ENCODE measurements at regions not wholly inside any gene's neighbourhood (a gene's known extent, or its start where the extent isn't known, plus 50 kb on each side); places are given as distances from the start of the nearest gene placed in this dataset.

DNA sequence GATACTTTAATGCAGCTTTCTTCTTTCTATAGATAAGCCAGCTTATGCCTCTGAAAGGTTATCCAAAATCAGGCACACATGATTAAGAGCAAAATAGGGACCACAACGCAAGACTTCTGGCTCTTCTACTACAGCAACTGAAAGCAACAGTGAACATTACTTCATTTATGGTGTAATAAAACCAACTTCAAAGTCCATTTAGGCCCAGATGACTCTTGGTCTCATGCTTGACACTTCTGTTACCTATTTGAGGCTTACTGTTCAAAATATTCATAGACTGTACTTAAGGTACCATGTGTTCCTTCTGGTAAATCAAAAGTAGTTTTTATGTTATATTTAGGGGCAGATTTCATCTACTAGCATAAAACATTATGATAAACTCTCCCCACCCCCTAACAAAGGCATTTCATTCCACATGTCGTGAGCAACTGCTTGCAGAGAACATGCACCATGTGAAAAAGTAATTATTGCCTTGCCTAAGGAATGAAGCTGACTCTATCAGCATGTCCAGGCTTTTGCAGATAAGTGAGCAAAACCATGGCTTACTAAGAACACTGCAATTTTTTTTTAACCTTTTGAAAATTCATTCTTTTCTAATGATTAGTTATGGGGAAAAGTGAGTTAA, 154.9 kb upstream of the ITGB1 start:
- TF ChIP-seq FOXK2 (IDR thresholded peaks at IDR 0.05): no peak
- TF ChIP-seq CTBP1 (IDR thresholded peaks at IDR 0.05; ENCODE audit: borderline replicate concordance): no peak
- no peak for TF ChIP-seq TARDBP (IDR thresholded peaks at IDR 0.05)
- TF ChIP-seq FOXM1 (IDR thresholded peaks at IDR 0.05; ENCODE audit: borderline replicate concordance): no peak
- TF ChIP-seq ZNF384 (IDR thresholded peaks at IDR 0.05): no peak
- no peak for TF ChIP-seq BHLHE40 (IDR thresholded peaks at IDR 0.05; ENCODE audit: borderline replicate concordance)
- TF ChIP-seq FOXA1 (IDR thresholded peaks at IDR 0.05): no peak
